HUES6 (cell line): ENCODE measurements at regions not wholly inside any gene's neighbourhood (a gene's known extent, or its start where the extent isn't known, plus 50 kb on each side); places are given as distances from the start of the nearest gene placed in this dataset.

Experiments
- H3K27ac ChIP-seq: 2 replicates; pipeline ENCODE4 v1.7.0; 2013; ENCODE audit warnings: low read depth, mild to moderate bottlenecking, low read length, inconsistent platforms
- H3K27me3 ChIP-seq: 2 replicates; pipeline ENCODE4 v1.6.1; 2013; ENCODE audit warnings: low read length; ENCODE audit not compliant: control insufficient read depth, insufficient read depth
- H3K36me3 ChIP-seq: 2 replicates; pipeline ENCODE4 v1.6.1; 2013; ENCODE audit warnings: low read length; ENCODE audit not compliant: control insufficient read depth, insufficient read depth
- H3K4me1 ChIP-seq: 2 replicates; pipeline ENCODE4 v1.6.1; 2013; ENCODE audit warnings: low read length; ENCODE audit not compliant: control insufficient read depth, insufficient read depth
- H3K4me3 ChIP-seq: 2 replicates; pipeline ENCODE4 v1.5.1; 2013; ENCODE audit warnings: low read depth, low read length
- H3K9ac ChIP-seq: one replicate; pipeline ENCODE4 v1.6.1; 2013; ENCODE audit warnings: mild to moderate bottlenecking, low read length
- H3K9me3 ChIP-seq: 2 replicates; pipeline ENCODE4 v1.6.1; 2013; ENCODE audit warnings: low read depth, low read length; ENCODE audit not compliant: control insufficient read depth, insufficient read depth

DNA sequence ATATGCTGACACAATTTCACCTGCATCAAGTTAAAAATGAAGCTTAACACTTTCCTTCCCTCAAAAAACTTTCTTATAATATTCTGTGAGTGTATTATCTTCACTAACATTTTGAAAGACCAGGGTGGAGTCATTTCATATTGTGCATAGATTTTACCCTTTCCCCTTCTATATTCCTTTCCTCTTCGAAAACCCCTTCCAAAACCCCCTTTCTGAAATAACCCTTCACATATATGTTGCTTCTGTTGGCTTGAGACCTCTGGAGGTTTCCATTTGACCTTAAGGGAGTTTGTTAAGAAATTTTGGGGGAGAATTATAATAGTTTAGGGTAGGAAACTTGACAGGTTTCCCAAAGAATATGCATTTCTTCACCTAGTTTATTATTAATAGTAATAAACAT, 489.6 kb upstream of the MIR17HG start:
- Histone ChIP-seq H3K4me3 (no peak overlapping the region), H3K4me1 (peaks cover 35% of the 10 kb centered on the region), H3K27me3 (no peaks in the 10 kb centered on the region; the same call in 1 of the 2 replicates), H3K9ac (no peak overlapping the region), H3K9me3 (no peaks in the 10 kb centered on the region), H3K27ac (no peak overlapping the region), H3K36me3 (no peaks in the 10 kb centered on the region)

DNA sequence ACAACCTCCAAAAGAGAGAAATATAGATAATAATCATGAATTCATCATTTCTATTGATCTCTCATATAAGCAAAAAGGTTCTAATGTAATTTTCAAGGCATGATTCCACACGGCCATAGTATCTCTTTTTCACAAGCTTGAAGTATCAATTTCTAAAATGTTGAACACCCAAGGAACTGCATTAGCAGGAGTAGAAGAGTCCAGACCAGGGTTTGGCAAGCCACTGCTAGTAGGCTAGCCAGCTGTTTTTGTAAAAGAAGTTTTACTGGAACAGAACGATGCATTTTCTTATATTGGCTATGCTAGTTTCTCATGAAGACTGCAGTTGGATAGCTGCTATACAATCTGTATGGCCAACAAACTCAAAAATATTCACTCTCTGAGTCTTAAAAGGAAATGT, 481.5 kb upstream of the MIR17HG start:
- Histone ChIP-seq H3K27me3 (no peaks in the 10 kb centered on the region), H3K9me3 (no peaks in the 10 kb centered on the region), H3K4me1 (peaks cover 7% of the 10 kb centered on the region), H3K27ac (no peak overlapping the region), H3K4me3 (no peak overlapping the region), H3K9ac (no peak overlapping the region), H3K36me3 (no peaks in the 10 kb centered on the region)

DNA sequence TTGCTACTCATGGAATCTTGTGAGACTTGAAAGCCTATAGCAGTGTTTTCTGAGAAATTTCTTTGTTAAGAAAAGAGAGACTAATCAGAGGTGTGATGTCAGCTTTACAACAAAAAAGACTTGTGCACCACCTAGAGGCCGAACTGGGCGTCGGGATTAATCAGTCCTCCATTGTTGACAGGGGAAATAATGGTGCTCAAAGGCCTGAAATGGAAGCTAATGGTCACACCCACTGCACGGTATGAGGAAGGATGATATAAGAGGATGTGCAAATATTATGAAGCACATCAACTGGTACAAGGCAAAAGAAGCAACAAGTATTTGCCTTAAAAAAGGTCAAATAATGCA, 480.2 kb upstream of the MIR17HG start:
- Histone ChIP-seq H3K27me3 (no peaks in the 10 kb centered on the region), H3K9me3 (no peaks in the 10 kb centered on the region), H3K27ac (no peak overlapping the region), H3K4me1 (peaks cover 6% of the 10 kb centered on the region), H3K4me3 (no peak overlapping the region), H3K9ac (no peak overlapping the region), H3K36me3 (no peaks in the 10 kb centered on the region)

- H3K9me3 ChIP-seq = no peaks in the 10 kb centered on the region
- H3K4me1 ChIP-seq = peaks cover 12% of the 10 kb centered on the region
- H3K27ac ChIP-seq = no peak overlapping the region
- no peaks in the 10 kb centered on the region for H3K27me3 ChIP-seq
- H3K36me3 ChIP-seq = no peaks in the 10 kb centered on the region
- no peak overlapping the region for H3K9ac ChIP-seq
- H3K4me3 ChIP-seq = no peak overlapping the region
Observed at GRCh38 chr13:90868321-90868920, 479.1 kb upstream of the MIR17HG start.

- H3K27ac ChIP-seq = no peak overlapping the region
- H3K36me3 ChIP-seq = no peaks in the 10 kb centered on the region
- H3K9ac ChIP-seq = no peak overlapping the region
- no peak overlapping the region for H3K4me3 ChIP-seq
- no peaks in the 10 kb centered on the region for H3K9me3 ChIP-seq
- peaks cover 12% of the 10 kb centered on the region for H3K4me1 ChIP-seq
- H3K27me3 ChIP-seq = no peaks in the 10 kb centered on the region
Observed at GRCh38 chr13:90869580-90869979, 477.9 kb upstream of the MIR17HG start.

- H3K4me1 ChIP-seq = peaks cover 8% of the 10 kb centered on the region
- H3K27ac ChIP-seq = no peak overlapping the region
- no peak overlapping the region for H3K4me3 ChIP-seq
- H3K27me3 ChIP-seq = no peaks in the 10 kb centered on the region
- H3K9me3 ChIP-seq = no peaks in the 10 kb centered on the region
- no peak overlapping the region for H3K9ac ChIP-seq
- no peaks in the 10 kb centered on the region for H3K36me3 ChIP-seq
Observed at GRCh38 chr13:90872491-90873025, 474.9 kb upstream of the MIR17HG start.

DNA sequence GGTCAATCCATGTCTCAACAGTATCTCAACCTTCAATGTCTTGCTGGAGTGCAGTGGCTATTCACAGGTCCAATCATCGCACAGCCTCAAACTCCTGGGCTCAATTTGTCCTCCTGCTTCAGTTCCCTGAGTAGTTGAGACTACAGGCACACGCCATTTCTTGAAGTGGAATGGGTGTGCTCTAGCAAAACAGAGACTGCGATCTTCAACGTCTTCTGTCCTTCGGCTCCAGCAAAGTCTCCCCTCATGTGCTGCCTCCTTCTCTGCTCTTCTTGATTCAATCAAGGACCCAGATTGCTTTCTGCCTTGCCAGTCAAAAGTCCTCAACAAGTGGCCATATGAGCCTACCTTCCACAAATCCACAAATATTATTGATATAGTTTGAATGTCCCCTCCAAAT, 466.7 kb upstream of the MIR17HG start:
- Histone ChIP-seq H3K4me1 (no peaks in the 10 kb centered on the region), H3K27ac (no peak overlapping the region), H3K36me3 (no peaks in the 10 kb centered on the region), H3K27me3 (no peaks in the 10 kb centered on the region), H3K9ac (no peak overlapping the region), H3K4me3 (no peak overlapping the region), H3K9me3 (no peaks in the 10 kb centered on the region)

GRCh38 chr13:90882551-90882950, 464.9 kb upstream of the MIR17HG start:
- Histone ChIP-seq H3K27ac (no peak overlapping the region), H3K9ac (no peak overlapping the region), H3K36me3 (no peaks in the 10 kb centered on the region), H3K4me1 (no peaks in the 10 kb centered on the region), H3K9me3 (no peaks in the 10 kb centered on the region), H3K4me3 (no peak overlapping the region), H3K27me3 (no peaks in the 10 kb centered on the region)

GRCh38 chr13:90883592-90883991, 463.9 kb upstream of the MIR17HG start:
- no peaks in the 10 kb centered on the region for H3K4me1 ChIP-seq
- H3K27ac ChIP-seq = no peak overlapping the region
- no peak overlapping the region for H3K4me3 ChIP-seq
- H3K36me3 ChIP-seq = no peaks in the 10 kb centered on the region
- H3K9ac ChIP-seq = no peak overlapping the region
- no peaks in the 10 kb centered on the region for H3K9me3 ChIP-seq
- H3K27me3 ChIP-seq = no peaks in the 10 kb centered on the region

GRCh38 chr13:90884066-90884465, 463.4 kb upstream of the MIR17HG start:
- H3K27ac ChIP-seq = no peak overlapping the region

DNA sequence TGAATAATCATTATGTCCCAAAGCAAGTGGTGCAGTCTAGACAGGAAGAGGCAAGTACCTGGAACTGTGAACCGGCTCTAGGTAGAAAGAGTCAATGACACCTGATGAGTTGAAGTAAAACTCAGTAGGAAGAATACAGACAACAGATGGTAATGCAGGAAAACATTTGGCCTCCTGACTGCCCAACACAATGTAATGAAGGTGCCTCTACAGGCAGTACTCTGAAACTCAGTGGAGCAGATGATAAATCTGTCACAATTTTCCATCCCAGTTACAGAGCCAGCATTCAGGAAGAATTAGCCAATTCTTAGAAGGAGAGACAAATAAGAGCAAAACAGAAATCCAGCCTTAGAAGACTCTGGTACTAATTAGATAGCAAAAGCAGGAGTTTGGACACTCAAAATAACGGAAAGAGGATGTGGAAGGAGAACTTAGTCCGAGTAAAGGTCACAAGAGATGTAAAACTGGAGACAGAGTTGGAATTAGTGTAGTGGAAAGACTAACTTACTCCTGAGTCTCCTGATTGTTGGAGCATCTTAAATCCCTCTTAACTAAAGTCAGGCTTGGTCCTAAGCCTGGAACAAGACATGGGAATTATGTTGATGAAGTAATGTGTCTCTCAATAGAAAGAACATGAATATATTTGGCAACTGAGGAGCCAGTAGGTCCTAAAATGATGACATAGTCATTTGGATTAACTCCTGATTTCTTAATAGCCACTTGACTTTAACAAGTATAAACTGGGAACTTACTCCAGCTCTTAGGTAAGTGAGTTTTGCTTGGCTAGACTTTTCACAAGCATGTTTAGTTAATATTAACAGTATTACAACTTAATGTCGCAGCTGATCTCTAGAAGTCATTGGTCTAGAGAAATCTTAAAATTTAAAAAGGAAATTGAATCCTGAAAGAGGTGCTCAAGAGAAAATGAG, 457.3 kb upstream of the MIR17HG start:
- Histone ChIP-seq H3K27me3 (no peaks in the 10 kb centered on the region), H3K36me3 (no peaks in the 10 kb centered on the region), H3K27ac (no peak overlapping the region), H3K9me3 (no peaks in the 10 kb centered on the region), H3K4me3 (no peak overlapping the region), H3K4me1 (no peaks in the 10 kb centered on the region), H3K9ac (no peak overlapping the region)

More at GRCh38 chr13:90884066-90884465, 463.4 kb upstream of the MIR17HG start:
- Histone ChIP-seq H3K9ac (no peak overlapping the region), H3K4me1 (no peaks in the 10 kb centered on the region), H3K4me3 (no peak overlapping the region), H3K9me3 (no peaks in the 10 kb centered on the region), H3K27me3 (no peaks in the 10 kb centered on the region), H3K36me3 (no peaks in the 10 kb centered on the region)
